H9 (cell line): ENCODE measurements at regions not wholly inside any gene's neighbourhood (a gene's known extent, or its start where the extent isn't known, plus 50 kb on each side); places are given as distances from the start of the nearest gene placed in this dataset.

Experiments
- DNase-seq: peaks from one replicate; pipeline ENCODE4 v3.0.0-alpha.2; 2017
- H2AFZ ChIP-seq: one replicate; pipeline ENCODE4 v1.6.1; 2013; ENCODE audit warnings: mild to moderate bottlenecking, low read length, control low read depth, moderate library complexity
- H2AK5ac ChIP-seq: 2 replicates; pipeline ENCODE4 v1.6.1; 2013; ENCODE audit warnings: low read length, control low read depth, mixed read lengths; ENCODE audit not compliant: insufficient read length
- H2BK120ac ChIP-seq: one replicate; pipeline ENCODE4 v1.6.1; 2013; ENCODE audit warnings: low read depth, mild to moderate bottlenecking, low read length, control low read depth, inconsistent platforms; ENCODE audit not compliant: poor library complexity, severe bottlenecking
- H2BK12ac ChIP-seq: 2 replicates; pipeline ENCODE4 v1.6.1; 2013; ENCODE audit warnings: low read length, control low read depth, mixed read lengths, low read depth; ENCODE audit not compliant: insufficient read length
- H2BK15ac ChIP-seq: 2 replicates; pipeline ENCODE4 v1.6.1; 2013; ENCODE audit warnings: low read depth, low read length, control low read depth
- H2BK20ac ChIP-seq: one replicate; pipeline ENCODE4 v1.6.1; 2013; ENCODE audit warnings: low read depth, mild to moderate bottlenecking, low read length, control low read depth, inconsistent platforms; ENCODE audit not compliant: poor library complexity, severe bottlenecking
- H2BK5ac ChIP-seq: 2 replicates; pipeline ENCODE4 v1.6.1; 2013; ENCODE audit warnings: low read length, control low read depth, mixed read lengths; ENCODE audit not compliant: insufficient read length
- H3K14ac ChIP-seq: 2 replicates; pipeline ENCODE4 v1.6.1; 2013; ENCODE audit warnings: low read length, control low read depth; ENCODE audit not compliant: insufficient read depth
- H3K18ac ChIP-seq: 2 replicates; pipeline ENCODE4 v1.6.1; 2013; ENCODE audit warnings: low read depth, mild to moderate bottlenecking, mixed read lengths, low read length, control low read depth; ENCODE audit not compliant: insufficient read length
- H3K23ac ChIP-seq: 2 replicates; pipeline ENCODE4 v1.6.1; 2013; ENCODE audit warnings: low read length, control low read depth, mixed read lengths, low read depth; ENCODE audit not compliant: insufficient read length
- H3K23me2 ChIP-seq: 2 replicates; pipeline ENCODE4 v1.6.1; 2013; ENCODE audit warnings: low read depth, mild to moderate bottlenecking, mixed read lengths, low read length, control low read depth; ENCODE audit not compliant: insufficient read length, poor library complexity, severe bottlenecking
- H3K27ac ChIP-seq: 2 replicates; pipeline ENCODE4 v1.5.1; 2013; ENCODE audit warnings: low read length, control low read depth, mixed read lengths, low read depth; ENCODE audit not compliant: insufficient read length
- H3K27me3 ChIP-seq: 2 replicates; pipeline ENCODE4 v1.6.1; 2013; ENCODE audit warnings: low read length, control low read depth, inconsistent platforms; ENCODE audit not compliant: insufficient read depth
- H3K4ac ChIP-seq: 2 replicates; pipeline ENCODE4 v1.6.1; 2013; ENCODE audit warnings: low read depth, mild to moderate bottlenecking, control low read depth, inconsistent platforms, low read length, moderate library complexity
- H3K4me1 ChIP-seq: 2 replicates; pipeline ENCODE4 v1.6.1; 2013; ENCODE audit warnings: low read length, control low read depth, inconsistent platforms; ENCODE audit not compliant: insufficient read depth
- H3K4me2 ChIP-seq: 2 replicates; pipeline ENCODE4 v1.6.1; 2013; ENCODE audit warnings: low read length, control low read depth, mixed read lengths; ENCODE audit not compliant: insufficient read length, insufficient read depth
- H3K56ac ChIP-seq: 2 replicates; pipeline ENCODE4 v1.6.1; 2013; ENCODE audit warnings: low read depth, mild to moderate bottlenecking, mixed read lengths, low read length, control low read depth; ENCODE audit not compliant: insufficient read length
- H3K79me1 ChIP-seq: 2 replicates; pipeline ENCODE4 v1.6.1; 2013; ENCODE audit warnings: low read depth, mild to moderate bottlenecking, moderate library complexity, low read length, control low read depth, inconsistent platforms; ENCODE audit not compliant: insufficient read depth, poor library complexity, severe bottlenecking
- H3K79me2 ChIP-seq: 2 replicates; pipeline ENCODE4 v1.6.1; 2013; ENCODE audit warnings: low read length, control low read depth, inconsistent platforms; ENCODE audit not compliant: insufficient read depth
- H3K9ac ChIP-seq: 2 replicates; pipeline ENCODE4 v1.6.1; 2013; ENCODE audit warnings: low read length, control low read depth, mixed read lengths; ENCODE audit not compliant: insufficient read length; ENCODE audit errors: extremely low read depth
- H3K9me3 ChIP-seq: one replicate; pipeline ENCODE4 v1.6.1; 2013; ENCODE audit warnings: low read depth, low read length, inconsistent platforms; ENCODE audit not compliant: control insufficient read depth
- H3T11ph ChIP-seq: one replicate; pipeline ENCODE4 v1.6.1; 2013; ENCODE audit warnings: mild to moderate bottlenecking, low read length, control low read depth, inconsistent platforms
- H4K20me1 ChIP-seq: one replicate; pipeline ENCODE4 v1.6.1; 2013; ENCODE audit not compliant: control insufficient read depth, insufficient read length, insufficient read depth
- H4K5ac ChIP-seq: 2 replicates; pipeline ENCODE4 v1.6.1; 2013; ENCODE audit warnings: low read depth, mild to moderate bottlenecking, mixed read lengths, low read length, control low read depth; ENCODE audit not compliant: insufficient read length
- H4K8ac ChIP-seq: replicated peaks from 2 replicates; pipeline ENCODE4 v1.6.1; 2013; ENCODE audit warnings: low read length, control low read depth, mixed read lengths, low read depth; ENCODE audit not compliant: insufficient read length
- H4K91ac ChIP-seq: 2 replicates; pipeline ENCODE4 v1.6.1; 2013; ENCODE audit warnings: low read depth, mild to moderate bottlenecking, moderate library complexity, mixed read lengths, low read length, control low read depth; ENCODE audit not compliant: insufficient read length
- H3K27ac Mint-ChIP-seq, 3 experiments: 2 replicates in 2 of 3; 3 replicates in 1 of 3; pipeline ENCODE4 v1.8.0; 2020 to 2021; ENCODE audit warnings: mixed read lengths in 3 of 3, mild to moderate bottlenecking in 1 of 3, moderate library complexity in 1 of 3
- H3K27me3 Mint-ChIP-seq: 2 replicates; pipeline ENCODE4 v1.8.0; 2021; ENCODE audit warnings: low read depth, mild to moderate bottlenecking, moderate library complexity, mixed read lengths
- H3K36me3 Mint-ChIP-seq, 3 experiments: 2 replicates in 2 of 3; 3 replicates in 1 of 3; pipeline ENCODE4 v1.8.0; 2020 to 2021; ENCODE audit warnings: low read depth in 3 of 3, mixed read lengths in 3 of 3; ENCODE audit not compliant: insufficient read depth in 1 of 3
- H3K4me1 Mint-ChIP-seq, 2 experiments: 2 replicates each; pipeline ENCODE4 v1.8.0; 2020; ENCODE audit warnings: mixed read lengths in 2 of 2
- H3K4me3 Mint-ChIP-seq, 2 experiments: 2 replicates in 1 of 2; 3 replicates in 1 of 2; pipeline ENCODE4 v1.8.0; 2020 to 2021; ENCODE audit warnings: mild to moderate bottlenecking in 2 of 2, mixed read lengths in 2 of 2, moderate library complexity in 1 of 2
- H3K9me3 Mint-ChIP-seq, 2 experiments: 2 replicates in 1 of 2; 3 replicates in 1 of 2; pipeline ENCODE4 v1.8.0; 2020; ENCODE audit warnings: mild to moderate bottlenecking in 2 of 2, mixed read lengths in 2 of 2, moderate library complexity in 1 of 2
- CTCF ChIP-seq: fragments of 200-600 bp; sonication (generic); conservative IDR thresholded peaks from 3 replicates; pipeline ENCODE4 v1.8.0; 2021; ENCODE audit warnings: antibody characterized with exemption, mild to moderate bottlenecking
- WGBS: extraction: QIAGEN DNeasy Blood & Tissue Kit; methylation state at CpG from one replicate; pipeline ENCODE4 v1.1.7; 2013; ENCODE audit warnings: missing lambda C conversion rate, low lambda C conversion rate, mixed read lengths; ENCODE audit not compliant: insufficient read length; ENCODE audit errors: extremely low coverage; 5-methylcytosine and 5-hydroxymethylcytosine counted together

GRCh38 chr16:48004141-48004695 is 151.6 kb downstream of the ABCC12 start:
- no peak overlapping the region for H2BK20ac ChIP-seq
- no peak for DNase-seq
- H3K23ac ChIP-seq = no peak overlapping the region
- H2BK120ac ChIP-seq = no peak overlapping the region
- no peak overlapping the region for H2BK15ac ChIP-seq
- no peak overlapping the region for H2BK12ac ChIP-seq
- H2AFZ ChIP-seq = no peak overlapping the region
- WGBS = no CpG with 5 or more reads among the region's 3 CpGs
- H4K8ac ChIP-seq = no peak overlapping the region
- H3K56ac ChIP-seq = no peak overlapping the region
- no peak overlapping the region for H3K4me3 Mint-ChIP-seq
- no peak overlapping the region for H4K5ac ChIP-seq
- H3K18ac ChIP-seq = no peak overlapping the region
- H4K20me1 ChIP-seq = no peaks in the 10 kb centered on the region
- H3K27ac ChIP-seq = no peak overlapping the region
- H3K4ac ChIP-seq = no peak overlapping the region
- peaks cover 6 to 12% of the 10 kb centered on the region in 2 experiments for H3K4me1 Mint-ChIP-seq
- TF ChIP-seq CTCF = no peak
- no peak overlapping the region for H3K27ac Mint-ChIP-seq
- H3K79me1 ChIP-seq = no peaks in the 10 kb centered on the region
- no peak overlapping the region for H3T11ph ChIP-seq
- H3K23me2 ChIP-seq = no peaks in the 10 kb centered on the region
- H3K36me3 Mint-ChIP-seq = peaks cover 0 to 4% (median 0%) of the 10 kb centered on the region in 3 experiments; a peak in 2 of 7 replicates
- H3K79me2 ChIP-seq = no peaks in the 10 kb centered on the region
- H2BK5ac ChIP-seq = no peak overlapping the region
- no peak overlapping the region for H4K91ac ChIP-seq
- no peak overlapping the region for H3K4me2 ChIP-seq
- H3K9ac ChIP-seq = no peak overlapping the region
- H3K27me3 Mint-ChIP-seq = no peaks in the 10 kb centered on the region; the same call in 1 of the 2 replicates
- no peak overlapping the region for H2AK5ac ChIP-seq
- no peak overlapping the region for H3K14ac ChIP-seq
- H3K9me3 ChIP-seq = no peaks in the 10 kb centered on the region
- H3K4me1 ChIP-seq = no peaks in the 10 kb centered on the region
- H3K9me3 Mint-ChIP-seq = peaks cover 4 to 6% of the 10 kb centered on the region in 2 experiments; a peak in 4 of 5 replicates
- no peaks in the 10 kb centered on the region for H3K27me3 ChIP-seq
